ENCODE measurements at regions not wholly inside any gene's neighbourhood (a gene's known extent, or its start where the extent isn't known, plus 50 kb on each side); places are given as distances from the start of the nearest gene placed in this dataset.

DNA sequence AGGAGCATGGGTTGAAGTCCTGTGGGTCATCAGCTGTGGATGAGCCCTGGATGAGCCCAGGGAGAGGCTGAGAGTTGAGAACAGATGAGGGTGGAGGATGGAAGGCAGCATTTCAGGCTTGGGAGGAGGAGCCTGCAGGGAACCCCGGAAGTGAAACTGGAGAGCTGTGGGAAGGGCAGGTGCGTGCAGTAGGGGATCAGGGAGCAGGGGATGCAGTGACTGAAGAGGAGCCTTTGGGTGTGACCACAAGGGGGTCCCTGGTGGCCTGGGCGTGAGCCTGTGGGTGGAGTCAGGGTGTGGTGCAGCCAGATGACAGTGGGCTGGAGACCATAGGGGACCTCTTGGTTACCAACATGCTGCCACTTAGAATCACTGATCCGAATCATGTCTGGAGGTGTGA lies 115.5 kb downstream of the PAPOLA start:
- no peak for DNase-seq

DNA sequence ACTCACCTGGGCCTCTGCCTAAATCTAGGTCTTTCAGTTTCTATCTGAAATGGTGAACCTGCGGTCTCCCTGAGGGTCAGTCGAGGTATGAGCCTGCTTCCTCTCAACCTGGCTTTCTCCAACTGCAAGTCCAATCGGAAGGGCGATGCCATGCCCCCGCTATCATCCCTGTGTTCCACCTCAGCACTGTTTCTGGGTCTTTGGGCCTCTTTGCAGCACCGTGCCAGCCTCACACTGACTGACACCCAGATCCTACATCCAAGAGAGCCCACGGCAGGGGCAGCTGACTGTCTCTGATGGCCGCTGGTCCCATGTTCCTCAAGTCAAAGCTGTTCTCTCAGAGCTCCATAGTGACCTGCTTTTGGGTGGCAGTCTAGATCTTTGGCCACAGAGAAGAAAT lies 120.7 kb downstream of the PAPOLA start:
- DNase-seq, result no peak

DNA sequence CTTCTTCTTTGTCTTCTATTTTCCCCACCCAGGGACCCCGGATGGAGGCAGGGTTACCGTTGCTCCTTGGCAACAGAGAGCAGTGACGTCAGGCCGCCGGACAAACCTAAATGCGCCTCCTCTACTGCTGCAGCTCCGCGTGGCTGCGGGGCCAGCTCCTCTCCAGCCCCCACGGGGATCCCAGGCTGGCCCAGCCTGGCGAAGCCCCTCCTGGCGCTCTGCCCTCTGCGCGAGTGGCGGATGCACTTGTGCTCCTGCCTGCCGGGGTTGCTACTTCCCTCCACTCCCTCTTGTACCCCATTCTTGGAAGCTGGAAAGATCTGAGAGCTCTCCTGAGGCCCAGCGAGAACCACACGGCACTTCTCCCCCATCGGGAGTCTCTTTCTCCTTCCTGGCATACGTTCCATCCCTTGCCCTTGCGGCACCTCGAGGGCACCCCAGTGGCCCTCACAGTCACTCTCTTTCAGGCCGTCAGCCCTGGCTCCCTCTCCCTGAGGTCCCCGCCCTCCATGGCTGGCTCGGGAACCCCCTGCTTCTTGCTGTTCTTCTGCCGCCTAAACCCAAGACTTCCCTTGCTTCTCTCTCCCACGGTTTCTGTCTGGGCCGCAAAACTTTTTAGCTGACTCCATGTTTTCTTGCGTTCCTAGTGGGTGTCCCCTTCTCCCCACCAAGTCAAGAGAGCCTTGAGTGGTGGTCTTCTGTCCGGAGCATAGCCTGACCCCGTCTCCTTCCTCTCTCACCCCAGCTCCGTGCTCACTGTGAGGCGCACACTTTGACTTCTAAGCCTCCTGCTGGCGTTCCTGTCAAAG lies 121.7 kb downstream of the PAPOLA start:
- DNase-seq, result no peak

DNA sequence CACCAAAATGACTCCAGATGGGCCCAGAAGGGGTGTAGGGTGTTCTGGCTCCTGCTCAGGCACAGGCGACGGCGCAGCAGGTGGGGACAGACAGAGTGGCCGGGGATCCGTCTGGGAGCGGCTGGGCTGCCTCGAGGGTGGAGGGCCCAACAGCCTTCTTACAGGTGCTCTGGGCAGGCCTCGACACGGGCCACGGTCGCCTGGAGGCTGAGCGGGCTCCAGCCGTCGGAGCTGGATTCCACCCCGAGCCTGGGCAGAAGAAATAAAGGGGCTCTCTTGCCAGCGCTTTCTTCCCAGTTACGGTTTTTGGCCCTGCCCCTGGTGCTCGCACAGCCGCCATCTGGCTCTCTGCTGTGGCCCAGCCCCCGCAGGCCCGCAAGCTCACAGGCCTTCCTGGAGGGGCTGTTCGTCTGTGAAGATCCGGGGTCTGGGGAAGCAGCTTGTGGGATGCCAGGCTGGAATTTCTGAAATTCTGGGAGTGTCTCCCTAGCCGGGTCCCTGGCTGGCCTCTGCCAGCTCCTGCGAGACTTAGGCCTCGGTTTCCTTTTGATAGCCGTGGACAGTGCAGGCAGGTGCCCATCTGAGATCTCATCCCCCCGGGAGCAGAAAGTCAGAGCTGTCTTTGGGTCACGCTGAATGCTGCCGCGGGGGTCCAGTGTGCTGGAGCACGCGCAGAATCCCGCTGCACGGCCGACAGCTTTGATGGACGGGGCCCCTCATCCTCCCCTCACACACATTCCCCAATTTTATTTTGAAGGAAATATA lies 122.7 kb downstream of the PAPOLA start:
- no peak for DNase-seq

DNA sequence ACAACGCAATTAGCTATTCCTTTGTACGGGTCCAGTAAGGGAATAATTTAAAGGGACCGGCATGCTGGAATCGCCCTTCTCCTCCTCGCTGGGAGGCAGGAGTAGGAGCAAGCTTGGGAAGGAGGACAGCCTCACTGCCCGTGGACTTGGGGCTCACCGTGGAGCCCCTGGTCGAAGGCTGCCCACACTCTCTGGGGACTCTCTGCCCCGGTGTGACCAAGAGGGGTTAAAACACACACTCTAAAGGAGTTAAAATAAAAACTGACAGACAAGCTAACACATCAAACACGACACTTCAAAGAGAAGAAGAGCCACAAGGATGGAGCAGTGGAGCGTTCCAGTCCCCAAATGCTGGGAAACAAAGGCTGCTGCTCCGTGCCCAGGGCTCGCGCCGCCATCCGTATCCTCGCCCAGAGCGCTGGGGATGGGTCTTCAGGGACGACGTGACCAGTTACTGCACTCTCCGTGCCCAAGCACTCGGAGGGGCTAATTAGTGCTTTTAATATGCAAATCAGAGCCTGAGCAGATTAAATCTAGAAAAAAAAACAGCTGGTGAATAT lies 123.3 kb downstream of the PAPOLA start:
- no peak for DNase-seq

DNA sequence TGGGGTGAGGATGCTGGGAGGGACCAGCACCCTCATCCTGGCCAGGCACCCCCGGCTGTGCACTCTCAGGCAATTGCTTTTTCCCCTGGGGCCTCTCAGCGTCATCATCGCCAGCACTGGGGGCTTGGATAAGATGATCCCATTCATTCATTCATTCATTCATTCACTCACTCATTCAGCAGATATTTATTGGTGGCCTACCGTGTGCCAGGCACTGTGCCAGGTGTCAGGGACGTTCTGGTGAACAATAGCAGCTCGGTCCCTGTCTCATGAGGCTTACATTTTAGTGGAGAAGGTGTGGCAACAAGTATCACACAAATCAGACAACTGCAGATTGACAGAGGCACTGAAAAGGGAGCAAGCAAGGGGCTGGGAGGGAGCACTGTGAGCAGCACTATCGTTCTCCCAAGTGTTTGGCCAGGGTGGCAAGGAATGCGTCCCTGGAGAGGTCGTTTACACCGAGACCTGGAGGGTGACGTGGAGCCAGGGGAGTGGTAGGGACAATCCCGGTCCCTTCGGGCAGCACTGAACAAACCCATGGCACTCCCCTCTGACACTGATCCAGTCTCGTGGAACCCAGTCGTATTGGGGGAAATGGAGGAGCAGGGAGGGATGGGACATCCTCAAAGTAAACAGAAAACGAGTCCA lies 124.1 kb downstream of the PAPOLA start:
- DNase-seq, result no peak

DNA sequence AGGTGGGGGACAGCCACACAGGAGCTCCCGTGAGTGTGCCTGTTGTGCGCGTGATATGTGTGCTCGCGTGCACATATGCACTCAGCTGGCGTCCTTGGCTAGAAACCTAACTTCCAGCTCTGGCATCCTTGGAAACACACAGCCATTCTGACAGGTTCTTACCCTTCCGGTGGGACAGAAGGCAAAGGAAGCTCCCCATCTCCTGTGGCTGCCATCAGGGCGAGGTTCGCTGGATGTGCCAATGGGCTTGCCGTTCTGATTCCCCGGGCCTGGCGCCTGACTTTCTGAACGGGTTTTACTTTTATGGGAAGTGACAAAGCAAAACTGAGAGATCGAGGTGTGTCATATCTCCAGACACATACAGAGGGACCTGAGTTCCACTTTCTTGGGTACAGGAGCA lies 124.7 kb downstream of the PAPOLA start:
- DNase-seq, result no peak

DNA sequence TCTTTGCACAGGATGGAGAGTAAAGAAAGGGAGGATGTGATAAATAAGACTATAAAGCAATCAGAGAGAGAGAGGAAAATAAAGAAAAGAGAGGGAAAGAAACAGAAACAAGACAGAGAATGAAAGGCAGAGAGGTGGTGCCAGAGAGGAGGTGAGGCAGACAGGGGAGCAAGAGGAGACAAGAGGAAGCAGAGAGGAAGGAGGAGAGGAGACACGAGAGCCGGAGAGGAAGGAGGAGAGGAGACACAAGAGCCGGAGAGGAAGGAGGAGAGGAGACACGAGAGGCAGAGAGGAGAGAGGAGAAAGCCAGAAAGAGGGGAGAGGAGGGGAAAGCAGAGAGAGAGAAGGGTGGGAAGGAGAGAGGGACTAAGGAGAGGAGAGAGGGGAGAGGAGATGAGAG lies 125.2 kb downstream of the PAPOLA start:
- DNase-seq, result no peak

DNA sequence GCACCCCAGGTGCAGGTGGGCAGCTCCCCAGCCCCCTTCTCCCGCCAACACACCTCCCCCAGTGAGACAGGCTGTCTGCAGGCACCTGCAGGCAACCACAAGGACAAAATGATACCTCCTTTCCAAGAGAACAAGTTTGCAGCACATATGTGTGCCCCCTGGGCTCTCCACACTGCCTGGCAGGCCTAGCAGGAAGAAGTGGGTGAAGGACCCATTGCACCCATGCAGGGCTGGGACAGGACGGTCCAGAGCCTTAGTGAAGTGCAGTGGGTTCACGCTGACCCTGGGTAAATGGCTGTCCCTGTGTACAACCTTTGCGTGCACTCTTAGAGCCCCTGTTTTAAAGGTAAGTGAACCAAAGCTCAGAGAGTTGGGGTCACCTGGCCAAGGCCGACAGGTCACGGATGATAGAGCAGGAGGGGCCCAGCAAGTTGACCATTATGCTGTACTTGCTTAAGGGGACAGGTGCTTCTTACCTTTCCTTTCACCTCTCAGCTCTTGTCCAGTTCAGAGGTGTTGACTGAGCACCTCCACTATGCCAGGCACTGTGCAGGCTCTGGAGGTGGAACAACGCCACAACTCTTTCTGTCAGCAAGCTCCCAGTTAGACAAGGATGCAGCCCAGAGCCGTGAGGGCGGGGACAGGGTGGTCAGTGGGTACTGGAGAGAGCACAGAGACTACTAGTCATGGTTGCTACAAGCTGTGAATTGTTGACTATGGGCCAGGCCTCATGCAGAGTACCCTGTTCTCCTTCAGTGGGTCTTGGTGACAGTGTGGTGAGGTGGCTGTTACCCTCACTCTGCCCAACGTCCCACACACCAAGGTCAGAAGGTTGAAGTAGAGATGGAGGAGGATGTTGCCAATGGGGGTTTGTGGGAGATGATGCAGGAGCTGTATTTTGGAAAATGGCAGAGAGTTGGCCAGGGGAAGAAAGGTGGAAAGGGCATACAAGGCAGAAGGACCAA lies 125.9 kb downstream of the PAPOLA start:
- DNase-seq, result no peak

DNA sequence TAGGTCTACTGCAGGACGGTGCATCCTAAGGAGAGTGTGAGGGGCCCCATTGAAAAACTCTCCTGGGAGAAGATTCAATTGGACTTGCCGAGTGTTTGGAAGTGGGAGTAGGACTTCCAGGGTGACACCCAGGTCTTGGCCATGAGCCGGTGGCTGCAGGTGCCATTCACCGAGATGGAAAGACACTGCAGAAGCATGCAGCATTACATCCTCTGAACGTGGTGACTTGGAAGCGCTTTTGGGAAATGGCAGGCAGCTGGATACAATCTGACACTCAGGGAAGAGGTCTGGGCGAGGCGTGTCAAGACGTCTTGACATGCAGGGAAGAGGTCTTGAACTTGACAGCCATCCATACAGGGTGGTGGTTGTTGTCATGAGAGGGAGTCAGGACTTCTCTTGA lies 126.9 kb downstream of the PAPOLA start:
- DNase-seq, result no peak

DNA sequence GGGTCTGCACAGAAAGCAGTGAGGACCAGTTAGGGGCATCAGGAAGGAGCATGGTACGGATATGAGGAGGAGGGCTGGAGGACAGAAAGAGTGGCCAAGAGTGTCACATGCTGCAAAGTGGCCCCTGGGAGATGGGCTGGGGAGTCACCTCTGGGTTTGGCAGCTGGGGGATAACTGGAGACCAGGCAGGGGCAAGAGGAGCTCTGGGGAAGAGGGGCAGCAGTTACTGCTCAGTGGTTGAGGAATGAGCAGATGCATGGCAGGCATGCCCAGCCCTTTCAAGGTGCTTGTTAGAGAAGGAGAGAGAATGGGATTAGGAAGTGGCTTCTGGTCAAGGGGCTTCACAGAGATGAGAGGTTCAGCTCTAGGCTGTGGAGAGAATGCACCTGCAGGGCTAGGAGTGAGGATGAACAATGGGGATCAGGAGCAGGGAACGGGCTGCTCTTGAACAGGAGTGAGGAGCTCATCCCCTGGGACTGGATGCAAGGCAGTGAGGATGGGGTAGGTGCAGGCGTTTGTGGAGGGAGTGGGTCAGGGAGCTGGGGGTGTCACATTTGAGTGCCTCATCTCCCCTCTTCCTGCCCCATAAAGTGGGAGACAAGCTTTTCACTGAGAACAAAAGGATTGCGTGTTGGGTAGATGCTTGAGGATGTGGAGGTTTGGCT lies 127.5 kb downstream of the PAPOLA start:
- DNase-seq, result no peak

DNA sequence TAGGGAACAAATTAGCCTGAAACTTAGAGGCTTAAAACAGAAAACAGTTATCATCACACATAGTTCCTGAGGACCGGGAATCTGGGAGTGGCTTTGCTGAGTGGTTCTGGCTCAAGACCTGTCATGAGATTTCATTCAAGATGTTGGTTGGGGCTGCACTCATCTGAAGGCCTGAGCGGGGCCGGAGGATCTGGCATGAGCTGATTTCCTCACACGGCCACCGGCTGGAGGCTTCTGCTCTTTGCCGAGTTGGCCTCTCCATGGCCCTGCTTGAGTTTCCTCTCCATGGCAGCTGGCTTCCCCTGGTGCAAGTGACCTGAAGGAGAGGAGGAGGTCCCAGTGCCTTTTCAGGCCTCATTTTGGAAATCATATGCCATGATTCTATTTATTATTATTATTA lies 128.1 kb downstream of the PAPOLA start:
- no peak for DNase-seq

DNA sequence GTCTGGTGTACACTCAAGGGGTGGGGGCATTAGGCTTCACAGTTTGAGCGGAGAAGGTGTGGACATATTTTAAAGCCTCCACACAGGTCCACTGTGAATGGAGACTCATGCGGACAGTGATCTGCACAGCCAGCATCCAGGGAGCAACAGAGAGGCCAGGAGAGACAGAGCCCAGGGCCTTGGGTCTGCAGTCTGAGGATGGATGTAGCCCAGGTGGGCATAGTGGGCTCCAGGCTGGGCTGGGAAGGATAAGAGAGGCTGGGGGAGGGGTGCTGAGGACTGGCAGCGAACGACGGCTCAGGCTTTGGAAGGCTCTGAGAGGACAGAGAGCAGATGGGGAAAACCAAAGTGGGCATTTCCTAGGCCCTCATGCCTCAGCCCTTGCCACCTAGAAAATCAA lies 128.8 kb downstream of the PAPOLA start:
- no peak for DNase-seq

DNA sequence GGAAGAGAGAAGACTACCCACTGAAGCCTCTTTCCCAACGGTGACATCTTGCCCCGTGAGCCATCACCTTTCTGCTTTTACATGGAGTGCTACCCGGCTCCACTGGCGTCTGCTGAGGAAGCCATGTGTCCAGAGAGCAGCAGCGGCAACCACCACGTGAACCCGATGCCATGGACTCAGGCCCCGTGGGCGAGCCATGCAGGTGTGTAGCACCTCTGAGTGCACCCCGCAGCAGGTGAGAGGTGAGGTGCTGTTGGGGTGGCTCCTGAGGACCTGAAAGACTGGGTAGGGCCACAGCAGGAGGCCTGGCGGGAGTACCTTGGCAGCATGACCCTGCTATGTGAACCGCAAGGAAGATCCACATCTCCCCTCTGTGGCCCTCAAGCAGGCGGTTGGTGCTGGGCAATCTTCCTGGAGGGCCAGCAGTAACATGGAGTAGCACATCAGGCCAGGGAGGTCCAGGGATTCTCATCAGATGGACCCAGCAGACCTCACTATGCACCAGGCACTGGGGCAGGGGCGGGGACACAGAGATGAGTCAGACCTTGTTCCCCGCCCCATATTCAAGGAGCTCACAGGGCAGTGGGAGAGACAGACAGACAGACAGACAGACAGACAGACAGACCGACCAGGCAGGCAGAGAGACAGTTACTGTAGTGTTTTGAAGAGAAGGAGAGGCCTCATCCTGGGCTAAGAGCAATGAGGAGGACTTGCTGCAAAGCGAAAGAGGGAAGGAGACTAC lies 129.6 kb downstream of the PAPOLA start:
- no peak for DNase-seq

DNA sequence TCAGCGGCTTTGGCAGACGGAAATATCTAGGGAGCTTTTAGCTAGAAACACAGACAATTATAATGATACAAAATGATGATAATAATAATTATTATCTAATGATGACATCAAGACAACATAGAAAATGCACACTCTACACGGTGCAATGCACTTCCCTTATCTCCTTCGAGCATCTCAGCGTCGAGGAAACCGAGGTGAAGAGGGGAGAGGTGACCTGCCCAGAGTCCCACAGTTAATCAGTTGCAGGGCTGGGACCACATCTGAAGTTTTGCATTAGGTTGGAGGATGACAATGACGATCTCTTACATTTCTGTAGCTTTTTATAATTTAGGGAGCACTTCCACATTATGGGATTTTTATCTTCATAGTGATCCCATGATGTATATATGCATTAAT lies 130.2 kb downstream of the PAPOLA start:
- DNase-seq, result no peak

DNA sequence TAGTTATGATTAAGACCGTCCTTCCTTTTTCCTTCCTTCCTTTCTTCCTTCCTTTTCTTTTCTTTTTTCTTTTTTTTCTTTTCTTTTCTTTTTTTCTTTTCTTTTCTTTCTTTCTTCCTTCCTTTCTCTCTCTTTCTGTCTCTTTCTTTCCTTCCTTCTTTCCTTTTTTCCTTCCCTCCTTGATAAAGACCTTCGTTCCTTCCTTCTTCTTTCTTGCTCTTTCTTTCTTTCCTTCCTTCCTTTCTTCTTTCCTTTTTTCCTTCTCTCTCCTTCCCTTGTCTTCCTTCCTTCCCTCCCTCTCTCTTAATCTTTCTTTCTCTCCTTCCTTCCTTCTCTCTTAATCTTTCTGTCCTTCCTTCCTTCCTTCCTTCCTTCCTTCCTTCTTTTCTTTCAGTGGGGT lies 130.9 kb downstream of the PAPOLA start:
- DNase-seq, result no peak

DNA sequence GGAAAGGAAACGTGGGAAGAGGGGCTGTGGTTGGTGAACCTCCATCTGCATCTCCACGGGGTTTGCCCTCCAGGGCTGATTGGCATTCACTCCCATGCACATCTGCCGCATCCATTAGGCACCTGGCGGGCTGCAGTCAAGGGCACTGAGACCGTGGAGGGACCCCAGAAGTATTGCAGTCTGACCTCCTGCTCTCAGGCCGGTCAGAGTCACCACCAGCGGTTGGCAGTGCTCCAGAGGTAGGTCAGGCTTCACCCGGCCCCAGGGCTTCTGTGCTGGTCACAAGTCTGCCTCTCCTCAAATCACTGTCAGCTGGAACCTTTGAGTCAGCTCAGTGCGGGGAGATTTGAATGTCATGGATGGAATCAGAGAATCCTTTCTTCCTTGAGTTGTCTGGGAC lies 132.3 kb downstream of the PAPOLA start:
- no peak for DNase-seq

DNA sequence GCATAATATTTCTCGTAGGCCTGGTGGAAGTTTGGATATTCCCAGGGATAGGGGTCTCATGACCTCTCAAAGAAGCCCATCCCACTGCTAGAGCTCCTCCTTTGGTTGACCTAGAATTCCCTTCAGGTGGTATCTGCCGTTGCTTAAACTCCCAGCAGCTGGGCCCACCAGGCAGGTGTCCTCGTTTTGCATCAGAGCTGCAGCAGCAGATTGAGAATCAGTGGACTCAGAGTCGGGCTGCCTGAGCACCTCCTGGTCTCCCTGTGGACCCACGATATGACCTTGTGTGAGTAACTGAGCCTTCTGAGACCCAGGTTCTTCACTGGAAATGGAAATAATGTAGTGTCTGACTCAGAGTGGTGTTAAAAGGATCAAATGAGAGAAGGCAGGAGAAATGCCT lies 132.7 kb downstream of the PAPOLA start:
- no peak for DNase-seq

DNA sequence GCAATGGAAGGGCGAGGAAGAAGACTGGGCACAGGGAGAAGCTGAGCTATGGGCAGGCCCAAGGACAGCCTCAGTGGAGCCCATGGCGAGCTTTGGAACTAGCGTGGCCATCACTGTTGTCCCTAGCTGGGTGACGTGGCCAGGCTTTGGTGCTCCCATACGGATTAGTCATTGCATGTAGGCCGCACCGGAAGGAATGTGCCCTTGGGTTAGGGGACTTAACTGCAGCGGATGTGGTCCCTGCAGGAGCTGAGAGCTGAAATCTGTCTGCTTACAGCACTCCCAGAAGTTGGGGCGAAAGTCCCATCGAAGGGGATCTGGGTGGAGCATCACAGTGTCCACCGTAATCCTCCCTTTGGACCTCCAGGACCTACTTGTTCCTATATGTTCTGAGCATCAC lies 133.7 kb downstream of the PAPOLA start:
- DNase-seq, result no peak

DNA sequence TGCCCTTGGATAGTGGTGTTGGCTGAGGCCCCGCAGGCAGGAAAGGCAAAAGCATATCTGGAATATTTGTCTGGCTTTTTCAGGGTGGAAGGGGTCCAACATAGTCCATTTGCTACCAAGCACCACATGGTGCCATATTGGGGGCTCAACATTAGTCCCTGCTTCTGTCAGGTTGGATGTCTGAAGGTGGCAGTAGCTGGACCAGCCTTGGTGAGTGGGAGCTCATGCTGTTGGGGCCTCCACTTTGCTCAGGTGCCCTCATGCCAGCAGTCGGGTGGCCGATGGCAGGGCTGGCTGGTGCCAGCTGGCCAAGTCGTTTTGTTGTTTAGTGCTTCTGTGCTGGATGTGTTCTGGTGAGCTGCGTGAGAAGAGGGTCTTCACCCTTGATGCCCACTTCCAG lies 135.3 kb downstream of the PAPOLA start:
- DNase-seq, result no peak

Data from CD4-positive, alpha-beta T cell treated with Interleukin-12 subunit alpha and Interleukin-12 subunit beta, for 1 hour (primary cell).